ENCODE measurements at regions not wholly inside any gene's neighbourhood (a gene's known extent, or its start where the extent isn't known, plus 50 kb on each side); places are given as distances from the start of the nearest gene placed in this dataset.

- TF ChIP-seq CTCF (IDR thresholded peaks at IDR 0.05; ENCODE audit: low read length) (no peak), EZH2 (optimal IDR thresholded peaks at IDR 0.05; ENCODE audit: low read depth, low read length) (no peak), EZH2phosphoT487 (IDR thresholded peaks at IDR 0.05; ENCODE audit: low read length) (no peak)
Observed at GRCh38 chr3:86788371-86788770, 202.6 kb downstream of the VGLL3 start.
